IMR-90 (cell line): ENCODE measurements at regions not wholly inside any gene's neighbourhood (a gene's known extent, or its start where the extent isn't known, plus 50 kb on each side); places are given as distances from the start of the nearest gene placed in this dataset.

Experiments
- ATAC-seq: fragments of 200-7000 bp; cut with Tn5 transposase; 2 replicates; pipeline ENCODE4 v1.9.1; 2020; ENCODE audit warnings: low read depth, mild to moderate bottlenecking, moderate library complexity
- BruUV-seq: library from RNA; stranded (reverse); fragments of 400-500 nt; replicated peaks from 2 replicates; lab custom pipeline; 2021; lab: Mats Ljungman, UMichigan
- CTCF ChIA-PET: fragments of 300-600 bp; formaldehyde crosslinking; extraction: SDS; loops from one replicate; lab custom pipeline; 2021; ENCODE audit warnings: antibody characterized with exemption; lab: Yijun Ruan, JAX
- POLR2A ChIA-PET: fragments of 300-600 bp; sonication (Branson Sonifier 250); formaldehyde crosslinking; loops from one replicate; lab custom pipeline; 2022; ENCODE audit warnings: antibody characterized with exemption; ENCODE audit not compliant: unreplicated experiment; lab: Charles Lee
- DNase-seq: peaks from one replicate; pipeline ENCODE4 v3.0.0; 2013
- H2AFZ ChIP-seq: replicated peaks from 2 replicates; pipeline ENCODE3; 2013; ENCODE audit warnings: low read length, mild to moderate bottlenecking; ENCODE audit not compliant: poor library complexity
- H2AK5ac ChIP-seq: 2 replicates; pipeline ENCODE4 v1.6.1; 2013; ENCODE audit warnings: low read depth, low read length, inconsistent platforms
- H2AK9ac ChIP-seq: replicated peaks from 2 replicates; pipeline ENCODE3; 2013; ENCODE audit warnings: mild to moderate bottlenecking, low read depth, low read length, moderate library complexity; ENCODE audit not compliant: poor library complexity
- H2BK120ac ChIP-seq: 2 replicates; pipeline ENCODE4 v1.6.1; 2013; ENCODE audit warnings: low read depth, low read length, inconsistent platforms
- H2BK15ac ChIP-seq: 3 replicates; pipeline ENCODE4 v1.6.1; 2013; ENCODE audit warnings: low read depth, low read length, inconsistent platforms
- H2BK20ac ChIP-seq: 2 replicates; pipeline ENCODE4 v1.6.1; 2013; ENCODE audit warnings: low read depth, mild to moderate bottlenecking, inconsistent platforms, low read length, moderate library complexity
- H2BK5ac ChIP-seq: 2 replicates; pipeline ENCODE4 v1.6.1; 2013; ENCODE audit warnings: mild to moderate bottlenecking, low read depth, low read length, inconsistent platforms; ENCODE audit not compliant: poor library complexity, severe bottlenecking
- H3K14ac ChIP-seq: replicated peaks from 2 replicates; pipeline ENCODE4 v1.6.1; 2013; ENCODE audit warnings: low read depth, low read length, inconsistent platforms
- H3K18ac ChIP-seq: 2 replicates; pipeline ENCODE4 v1.6.1; 2013; ENCODE audit warnings: low read depth, low read length, control low read depth
- H3K23ac ChIP-seq: 2 replicates; pipeline ENCODE4 v1.6.1; 2013; ENCODE audit warnings: low read depth, low read length, inconsistent platforms
- H3K27ac ChIP-seq: 2 replicates; pipeline ENCODE4 v1.5.1; 2013; ENCODE audit warnings: mild to moderate bottlenecking, control low read depth, low read length; ENCODE audit not compliant: insufficient read depth
- H3K27me3 ChIP-seq: 2 replicates; pipeline ENCODE4 v1.6.1; 2013; ENCODE audit warnings: low read length; ENCODE audit not compliant: control insufficient read depth, insufficient read depth
- H3K36me3 ChIP-seq: 2 replicates; pipeline ENCODE4 v1.6.1; 2013; ENCODE audit warnings: low read length, mixed read lengths; ENCODE audit not compliant: control insufficient read depth, insufficient read depth
- H3K4ac ChIP-seq: 2 replicates; pipeline ENCODE4 v1.6.1; 2013; ENCODE audit warnings: low read depth, low read length, inconsistent platforms
- H3K4me1 ChIP-seq: 2 replicates; pipeline ENCODE4 v1.6.1; 2013; ENCODE audit warnings: low read length, mixed read lengths; ENCODE audit not compliant: control insufficient read depth, insufficient read depth
- H3K4me2 ChIP-seq: 2 replicates; pipeline ENCODE4 v1.6.1; 2013; ENCODE audit warnings: low read depth, mild to moderate bottlenecking, control low read depth, low read length, moderate library complexity
- H3K4me3 ChIP-seq: 2 replicates; pipeline ENCODE4 v1.5.1; 2013; ENCODE audit warnings: low read depth, mild to moderate bottlenecking, control low read depth, low read length, moderate library complexity; ENCODE audit not compliant: insufficient read depth
- H3K56ac ChIP-seq: 2 replicates; pipeline ENCODE4 v1.6.1; 2013; ENCODE audit warnings: low read length, inconsistent platforms; ENCODE audit not compliant: insufficient read depth; ENCODE audit errors: extremely low read depth
- H3K79me1 ChIP-seq, 2 experiments: 2 replicates each; pipeline ENCODE4 v1.6.1; 2013; ENCODE audit warnings: low read length in 2 of 2, inconsistent platforms in 1 of 2, low read depth in 1 of 2
- H3K9ac ChIP-seq: 2 replicates; pipeline ENCODE4 v1.6.1; 2013; ENCODE audit warnings: low read depth, low read length, control low read depth
- H3K9me1 ChIP-seq: 2 replicates; pipeline ENCODE4 v1.6.1; 2013; ENCODE audit warnings: low read length, inconsistent platforms; ENCODE audit not compliant: insufficient read depth
- H3K9me3 ChIP-seq: 2 replicates; pipeline ENCODE4 v1.6.1; 2013; ENCODE audit warnings: low read length; ENCODE audit not compliant: control insufficient read depth, insufficient read depth
- H4K20me1 ChIP-seq: 2 replicates; pipeline ENCODE4 v1.6.1; 2013; ENCODE audit warnings: low read length, inconsistent platforms; ENCODE audit not compliant: insufficient read depth
- H4K5ac ChIP-seq: 2 replicates; pipeline ENCODE4 v1.6.1; 2013; ENCODE audit warnings: mild to moderate bottlenecking, low read depth, low read length, control low read depth
- H4K8ac ChIP-seq, 2 experiments: 2 replicates each; pipeline ENCODE4 v1.6.1; 2013; ENCODE audit warnings: low read depth in 2 of 2, low read length in 2 of 2, control low read depth in 1 of 2, inconsistent platforms in 1 of 2
- H4K91ac ChIP-seq: 2 replicates; pipeline ENCODE4 v1.6.1; 2013; ENCODE audit warnings: low read depth, low read length, inconsistent platforms; ENCODE audit not compliant: insufficient read depth
- BHLHE40 ChIP-seq: fragments of 150-350 bp; IDR thresholded peaks from 2 replicates; pipeline ENCODE4 v1.6.1; 2016; ENCODE audit warnings: mild to moderate bottlenecking, low read depth, low read length
- CEBPB ChIP-seq: IDR thresholded peaks from 2 replicates; pipeline ENCODE4 v1.6.1; 2012; ENCODE audit warnings: low read depth, low read length, improper control_type of control experiment
- CHD1 ChIP-seq: IDR thresholded peaks from 2 replicates; pipeline ENCODE4 v1.6.1; 2012; ENCODE audit warnings: low read depth, low read length, improper control_type of control experiment
- CTCF ChIP-seq: conservative IDR thresholded peaks from 2 replicates; pipeline ENCODE4 v1.5.1; 2012; ENCODE audit warnings: mild to moderate bottlenecking, low read depth, low read length, improper control_type of control experiment
- ELK1 ChIP-seq: fragments of 150-350 bp; IDR thresholded peaks from 2 replicates; pipeline ENCODE4 v1.6.1; 2016; ENCODE audit warnings: low read depth, mild to moderate bottlenecking, low read length, moderate library complexity, borderline replicate concordance
- FOS ChIP-seq: fragments of 150-350 bp; IDR thresholded peaks from 2 replicates; pipeline ENCODE4 v1.6.1; 2016; ENCODE audit warnings: low read depth, low read length
- MAFK ChIP-seq: IDR thresholded peaks from 2 replicates; pipeline ENCODE4 v1.6.1; 2012; ENCODE audit warnings: low read depth, low read length, improper control_type of control experiment
- MAZ ChIP-seq: IDR thresholded peaks from 2 replicates; pipeline ENCODE4 v1.6.1; 2012; ENCODE audit warnings: low read depth, mild to moderate bottlenecking, low read length, improper control_type of control experiment, moderate library complexity, borderline replicate concordance
- NFE2L2 ChIP-seq: fragments of 150-350 bp; IDR thresholded peaks from 2 replicates; pipeline ENCODE4 v1.6.1; 2016; ENCODE audit warnings: low read depth, mild to moderate bottlenecking, low read length
- RAD21 ChIP-seq: IDR thresholded peaks from 2 replicates; pipeline ENCODE4 v1.6.1; 2012; ENCODE audit warnings: low read length, improper control_type of control experiment
- RCOR1 ChIP-seq: IDR thresholded peaks from 2 replicates; pipeline ENCODE4 v1.6.1; 2012; ENCODE audit warnings: mild to moderate bottlenecking, low read length, improper control_type of control experiment; ENCODE audit not compliant: insufficient replicate concordance
- RFX5 ChIP-seq: IDR thresholded peaks from 2 replicates; pipeline ENCODE4 v1.8.0; 2012; ENCODE audit warnings: low read depth, mild to moderate bottlenecking, low read length, moderate library complexity
- SMC3 ChIP-seq: fragments of 150-350 bp; IDR thresholded peaks from 2 replicates; pipeline ENCODE4 v1.6.1; 2016; ENCODE audit warnings: low read depth, mild to moderate bottlenecking, antibody characterized with exemption, low read length, moderate library complexity
- USF2 ChIP-seq: fragments of 150-350 bp; IDR thresholded peaks from 2 replicates; pipeline ENCODE4 v1.6.1; 2017; ENCODE audit warnings: mild to moderate bottlenecking, antibody characterized with exemption, low read length, low read depth
- dilution Hi-C: fragments of 300-500 bp; cut with HindIII; formaldehyde crosslinking; loops from one replicate; pipeline ENCODE4 v1.14.3; 2018; ENCODE audit warnings: low sequenced_read_pairs; ENCODE audit not compliant: unreplicated experiment
- in situ Hi-C: fragments of 300-500 bp; cut with MboI; formaldehyde crosslinking; loops from 3 replicates; pipeline ENCODE4 v1.14.3; 2019; ENCODE audit warnings: low sequenced_read_pairs, inconsistent platforms, mixed read lengths
- intact Hi-C: fragments of 100-400 bp; cut with micrococcal nuclease; formaldehyde crosslinking; loops from 2 replicates; pipeline ENCODE4 v1.10.0; 2022

- TF ChIP-seq MAFK (no peak), MAZ (no peak), BHLHE40 (no peak), RFX5 (no peak), USF2 (no peak), CEBPB (no peak), RCOR1 (no peak), ELK1 (no peak), CHD1 (no peak), SMC3 (no peak), FOS (no peak), RAD21 (no peak), NFE2L2 (no peak), CTCF (no peak)
- no peak overlapping the region for H3K4ac ChIP-seq
- no peak overlapping the region for H3K9ac ChIP-seq
- no peaks in the 10 kb centered on the region for H3K27me3 ChIP-seq
- no peak overlapping the region for H2AK5ac ChIP-seq
- DNase-seq: no peak
- H3K23ac ChIP-seq: no peak overlapping the region
- H3K9me3 ChIP-seq: peaks cover 2% of the 10 kb centered on the region; the same call in 1 of the 2 replicates
- dilution Hi-C loops (no loop called here), in situ Hi-C loops (no loop called here), intact Hi-C loops (no loop called here)
- H4K5ac ChIP-seq: no peak overlapping the region
- no peak overlapping the region for H2AFZ ChIP-seq
- no peak overlapping the region for H2AK9ac ChIP-seq
- H3K27ac ChIP-seq: no peak overlapping the region
- no peaks in the 10 kb centered on the region for H3K4me1 ChIP-seq
- CTCF ChIA-PET: no interaction called here
- H4K20me1 ChIP-seq: no peaks in the 10 kb centered on the region
- no peak overlapping the region for H3K14ac ChIP-seq
- no peak overlapping the region for H2BK5ac ChIP-seq
- H4K91ac ChIP-seq: no peak overlapping the region
- no peak overlapping the region for H2BK15ac ChIP-seq
- no peak overlapping the region for H2BK120ac ChIP-seq
- POLR2A ChIA-PET: no interaction called here
- no peak overlapping the region for H4K8ac ChIP-seq
- H3K4me3 ChIP-seq: no peak overlapping the region
- H3K4me2 ChIP-seq: no peak overlapping the region
- no peak for ATAC-seq
- no peak overlapping the region for H3K18ac ChIP-seq
- H3K79me1 ChIP-seq: no peaks in the 10 kb centered on the region
- no peaks in the 10 kb centered on the region for H3K36me3 ChIP-seq
- H3K56ac ChIP-seq: no peak overlapping the region
- H2BK20ac ChIP-seq: no peak overlapping the region
- H3K9me1 ChIP-seq: no peaks in the 10 kb centered on the region
- no TSS peak for BruUV-seq
Observed at GRCh38 chr2:193124815-193125214, 930.1 kb upstream of the TMEFF2 start.
